K562 (cell line): ENCODE measurements at regions not wholly inside any gene's neighbourhood (a gene's known extent, or its start where the extent isn't known, plus 50 kb on each side); places are given as distances from the start of the nearest gene placed in this dataset.
"Not testable (repeated sequence)": the region's sequence is repeated elsewhere in the genome, so short reads cannot be mapped to it uniquely, and the experiment has no call there.

Experiments
- ATAC-seq: fragments of 200-7000 bp; cut with Tn5 transposase; 3 replicates; pipeline ENCODE4 v1.9.1; 2020; ENCODE audit warnings: moderate library complexity
- BruUV-seq: library from RNA; stranded (reverse); fragments of 400-500 nt; replicated peaks from 2 replicates; lab custom pipeline; 2021; lab: Mats Ljungman, UMichigan
- CTCF ChIA-PET: fragments of 300-600 bp; formaldehyde crosslinking; extraction: SDS; loops from one replicate; lab custom pipeline; 2021; ENCODE audit warnings: low intra/inter-chr PET ratio; lab: Yijun Ruan, JAX
- POLR2A ChIA-PET: fragments of 300-600, 350-650 bp; sonication (Branson Sonifier 250); formaldehyde crosslinking; extraction: SDS; loops from one replicate; lab custom pipeline; 2021; ENCODE audit warnings: antibody characterized with exemption, inconsistent platforms; lab: Yijun Ruan, JAX
- DNase-seq, 4 experiments: peaks; one replicate each; pipeline versions ENCODE4 v3.0.0 to v3.0.0-alpha.2; 2011 to 2018; ENCODE audit warnings: low spot score in 3 of 4, mixed read lengths in 3 of 4; ENCODE audit errors: extremely low read depth in 1 of 4
- FAIRE-seq: peaks from 2 replicates; lab custom pipeline; 2011; peaks lifted over from hg19 to GRCh38; lab: Jason Lieb, UNC
- H2AFZ ChIP-seq: 2 replicates; pipeline ENCODE4 v1.6.0; 2011; ENCODE audit warnings: low read depth, low read length, control low read depth, inconsistent platforms
- H3K27ac ChIP-seq: fragments of 200-600 bp; 3 replicates; pipeline ENCODE4 v1.8.0; 2011; ENCODE audit warnings: low read depth, mild to moderate bottlenecking, control low read depth, inconsistent platforms, low read length, moderate library complexity, mixed read lengths; ENCODE audit errors: extremely low read depth
- H3K27me3 ChIP-seq, 2 experiments: fragments of 300-600 bp in 1 of 2; 2 replicates in 1 of 2; 3 replicates in 1 of 2; pipeline versions ENCODE4 v1.6.0 to v1.8.0; 2011; ENCODE audit warnings: inconsistent platforms in 2 of 2, low read length in 2 of 2, mild to moderate bottlenecking in 1 of 2, mixed read lengths in 1 of 2, moderate library complexity in 1 of 2; ENCODE audit not compliant: control insufficient read depth in 2 of 2, insufficient read depth in 2 of 2
- H3K36me3 ChIP-seq: fragments of 300-600 bp; 3 replicates; pipeline ENCODE4 v1.8.0; 2011; ENCODE audit warnings: mild to moderate bottlenecking, low read length, inconsistent platforms; ENCODE audit not compliant: control insufficient read depth, insufficient read depth
- H3K4me1 ChIP-seq, 2 experiments: fragments of 200-600 bp in 1 of 2; replicated peaks in 1 of 2; 2 replicates in 1 of 2; 3 replicates in 1 of 2; pipeline versions ENCODE4 v1.5.1 to v1.8.0; 2011; ENCODE audit warnings: inconsistent platforms in 2 of 2, low read length in 2 of 2, mild to moderate bottlenecking in 1 of 2, mixed read lengths in 1 of 2, moderate library complexity in 1 of 2; ENCODE audit not compliant: control insufficient read depth in 2 of 2, insufficient read depth in 2 of 2
- H3K4me2 ChIP-seq: 2 replicates; pipeline ENCODE4 v1.6.1; 2011; ENCODE audit warnings: low read length, control low read depth, inconsistent platforms, mixed read lengths; ENCODE audit not compliant: insufficient read depth
- H3K4me3 ChIP-seq: fragments of 200-600 bp; sonication (generic), shearing (Covaris generic); 2 replicates; pipeline ENCODE4 v1.5.1; 2016; ENCODE audit warnings: control low read depth, inconsistent platforms
- H3K79me2 ChIP-seq: fragments of 200-600 bp; 3 replicates; pipeline ENCODE4 v1.8.0; 2011; ENCODE audit warnings: low read length, inconsistent platforms; ENCODE audit not compliant: control insufficient read depth, insufficient read depth
- H3K9ac ChIP-seq, 2 experiments: 2 replicates each; pipeline versions ENCODE4 v1.6.0 to v1.6.1; 2011; ENCODE audit warnings: low read depth in 2 of 2, low read length in 2 of 2, control low read depth in 1 of 2, inconsistent platforms in 1 of 2, mild to moderate bottlenecking in 1 of 2, mixed read lengths in 1 of 2; ENCODE audit not compliant: insufficient read depth in 1 of 2
- H3K9me1 ChIP-seq: one replicate; pipeline ENCODE4 v1.6.0; 2011; ENCODE audit warnings: inconsistent platforms, mild to moderate bottlenecking, low read length, moderate library complexity; ENCODE audit not compliant: control insufficient read depth, insufficient read depth
- H3K9me3 ChIP-seq: replicated peaks from 2 replicates; pipeline ENCODE4 v1.5.1; 2011; ENCODE audit warnings: low read depth, low read length, inconsistent platforms; ENCODE audit not compliant: control insufficient read depth, insufficient read depth
- H4K20me1 ChIP-seq: replicated peaks from 2 replicates; pipeline ENCODE4 v1.6.1; 2011; ENCODE audit warnings: low read length, inconsistent platforms, mixed read lengths; ENCODE audit not compliant: control insufficient read depth, insufficient read depth
- SMC3 ChIP-seq: conservative IDR thresholded peaks from 2 replicates; pipeline ENCODE4 v1.6.1; 2011; ENCODE audit warnings: low read depth, low read length, improper control_type of control experiment; ENCODE audit not compliant: insufficient read depth
- WGBS: fragments of 100-300 bp; shearing (Covaris generic); methylation state at CpG from one replicate; pipeline ENCODE4 v1.1.6; 2016; ENCODE audit warnings: low coverage, mixed read lengths; ENCODE audit not compliant: insufficient coverage; ENCODE audit errors: missing lambda C conversion rate; 5-methylcytosine and 5-hydroxymethylcytosine counted together
- in situ Hi-C: fragments of 300-500 bp; cut with MboI; formaldehyde crosslinking; loops from 4 replicates; pipeline ENCODE4 v1.15.0; 2018; ENCODE audit warnings: inconsistent platforms, mixed read lengths
- intact Hi-C: fragments of 100-400 bp; cut with micrococcal nuclease; formaldehyde crosslinking; loops from 2 replicates; pipeline ENCODE4 v1.14.2; 2022
- TF ChIP-seq, protein P1 (sequence below), 2 experiments: fragments of 450-650 bp; formaldehyde crosslinking in 1 of 2; IDR thresholded peaks; 2 replicates each; pipeline versions ENCODE4 v1.4.0 to v1.6.1; 2014 to 2020; ENCODE audit warnings: mild to moderate bottlenecking in 2 of 2, borderline replicate concordance in 1 of 2, low read depth in 1 of 2
- TF ChIP-seq, protein P2 (sequence below): fragments of 450-650 bp; formaldehyde crosslinking; IDR thresholded peaks from 2 replicates; pipeline ENCODE4 v1.4.0; 2020; ENCODE audit warnings: mild to moderate bottlenecking, moderate library complexity

DNA sequence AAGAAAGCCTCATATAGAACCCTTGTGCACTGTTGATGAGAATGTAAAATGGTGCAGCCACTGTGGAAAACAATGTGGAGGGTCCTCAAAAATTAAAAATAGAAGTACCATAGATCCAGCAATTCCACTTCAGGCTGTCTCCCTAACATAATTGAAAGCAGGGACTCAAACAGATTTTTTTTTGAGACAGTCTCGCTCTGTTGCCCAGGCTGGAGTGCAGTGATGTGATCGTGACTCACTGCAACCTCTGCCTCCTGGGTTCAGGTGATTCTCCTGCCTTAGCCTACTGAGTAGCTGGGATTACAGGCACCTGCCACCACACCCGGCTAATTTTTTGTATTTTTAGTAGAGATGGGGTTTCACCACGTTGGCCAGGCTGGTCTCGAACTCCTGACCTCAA is 356.6 kb upstream of the ROPN1 start:
- in situ Hi-C loops, H3K79me2 ChIP-seq, H3K4me2 ChIP-seq, H2AFZ ChIP-seq, H3K27me3 ChIP-seq, H3K36me3 ChIP-seq, H3K4me3 ChIP-seq, ATAC-seq, DNase-seq, H3K27ac ChIP-seq, intact Hi-C loops, POLR2A ChIA-PET, H3K9me1 ChIP-seq, H4K20me1 ChIP-seq, H3K4me1 ChIP-seq, H3K9me3 ChIP-seq, FAIRE-seq, H3K9ac ChIP-seq, BruUV-seq, CTCF ChIA-PET: not testable (repeated sequence)
- WGBS = 0% methylated on average over 2 of the region's 5 CpGs

DNA sequence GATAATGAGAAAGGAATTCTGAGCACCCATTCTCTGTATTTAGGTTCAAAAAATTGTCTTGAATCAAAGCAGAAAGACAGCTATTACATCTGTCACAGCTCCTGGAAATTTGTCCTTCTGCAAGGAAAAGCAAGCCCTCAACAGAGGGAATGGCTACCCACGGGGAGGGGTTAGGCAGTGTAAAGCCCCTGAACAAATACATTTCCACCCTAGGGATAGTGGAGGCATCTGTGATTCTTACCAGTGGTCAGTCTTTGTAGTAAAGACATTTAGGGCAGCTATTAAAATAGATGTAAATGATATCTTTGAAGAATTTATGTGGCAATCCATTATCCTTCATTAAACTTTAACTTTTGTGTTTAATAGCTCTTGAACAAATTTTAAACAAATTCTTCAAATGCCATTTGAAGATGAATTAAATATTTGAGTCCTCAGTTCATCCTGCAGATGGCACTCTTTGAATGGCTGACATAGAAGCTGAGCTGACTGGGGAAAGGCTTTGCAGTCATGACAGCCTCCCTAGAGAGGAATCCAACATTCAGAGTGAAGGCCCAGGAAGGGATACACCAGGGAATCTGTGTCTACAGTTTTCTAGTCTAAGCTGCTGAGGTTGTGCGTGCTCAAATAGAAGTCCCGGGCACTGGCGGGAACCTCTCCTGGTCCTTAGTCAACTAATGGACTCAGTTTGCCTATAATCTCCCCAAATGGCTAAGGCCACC is 359.7 kb upstream of the ROPN1 start:
- no peaks in the 10 kb centered on the region; the same call in 1 of the 2 replicates for H4K20me1 ChIP-seq
- DNase-seq = peak; percentile 13 to 32 (median 22)
- no TSS peak for BruUV-seq
- TF ChIP-seq, protein P1, sequence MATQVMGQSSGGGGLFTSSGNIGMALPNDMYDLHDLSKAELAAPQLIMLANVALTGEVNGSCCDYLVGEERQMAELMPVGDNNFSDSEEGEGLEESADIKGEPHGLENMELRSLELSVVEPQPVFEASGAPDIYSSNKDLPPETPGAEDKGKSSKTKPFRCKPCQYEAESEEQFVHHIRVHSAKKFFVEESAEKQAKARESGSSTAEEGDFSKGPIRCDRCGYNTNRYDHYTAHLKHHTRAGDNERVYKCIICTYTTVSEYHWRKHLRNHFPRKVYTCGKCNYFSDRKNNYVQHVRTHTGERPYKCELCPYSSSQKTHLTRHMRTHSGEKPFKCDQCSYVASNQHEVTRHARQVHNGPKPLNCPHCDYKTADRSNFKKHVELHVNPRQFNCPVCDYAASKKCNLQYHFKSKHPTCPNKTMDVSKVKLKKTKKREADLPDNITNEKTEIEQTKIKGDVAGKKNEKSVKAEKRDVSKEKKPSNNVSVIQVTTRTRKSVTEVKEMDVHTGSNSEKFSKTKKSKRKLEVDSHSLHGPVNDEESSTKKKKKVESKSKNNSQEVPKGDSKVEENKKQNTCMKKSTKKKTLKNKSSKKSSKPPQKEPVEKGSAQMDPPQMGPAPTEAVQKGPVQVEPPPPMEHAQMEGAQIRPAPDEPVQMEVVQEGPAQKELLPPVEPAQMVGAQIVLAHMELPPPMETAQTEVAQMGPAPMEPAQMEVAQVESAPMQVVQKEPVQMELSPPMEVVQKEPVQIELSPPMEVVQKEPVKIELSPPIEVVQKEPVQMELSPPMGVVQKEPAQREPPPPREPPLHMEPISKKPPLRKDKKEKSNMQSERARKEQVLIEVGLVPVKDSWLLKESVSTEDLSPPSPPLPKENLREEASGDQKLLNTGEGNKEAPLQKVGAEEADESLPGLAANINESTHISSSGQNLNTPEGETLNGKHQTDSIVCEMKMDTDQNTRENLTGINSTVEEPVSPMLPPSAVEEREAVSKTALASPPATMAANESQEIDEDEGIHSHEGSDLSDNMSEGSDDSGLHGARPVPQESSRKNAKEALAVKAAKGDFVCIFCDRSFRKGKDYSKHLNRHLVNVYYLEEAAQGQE (IDR thresholded peaks at IDR 0.05; ENCODE audit: borderline replicate concordance) = peak; percentile 52; the same call in 1 of the 2 replicates
- TF ChIP-seq, protein P1 (CRISPR knock-in tag; IDR thresholded peaks at IDR 0.05; ENCODE audit: low read depth) = no peak
- TF ChIP-seq SMC3 = peak; percentile 47; the same call in 1 of the 2 replicates
- TF ChIP-seq, protein P2, sequence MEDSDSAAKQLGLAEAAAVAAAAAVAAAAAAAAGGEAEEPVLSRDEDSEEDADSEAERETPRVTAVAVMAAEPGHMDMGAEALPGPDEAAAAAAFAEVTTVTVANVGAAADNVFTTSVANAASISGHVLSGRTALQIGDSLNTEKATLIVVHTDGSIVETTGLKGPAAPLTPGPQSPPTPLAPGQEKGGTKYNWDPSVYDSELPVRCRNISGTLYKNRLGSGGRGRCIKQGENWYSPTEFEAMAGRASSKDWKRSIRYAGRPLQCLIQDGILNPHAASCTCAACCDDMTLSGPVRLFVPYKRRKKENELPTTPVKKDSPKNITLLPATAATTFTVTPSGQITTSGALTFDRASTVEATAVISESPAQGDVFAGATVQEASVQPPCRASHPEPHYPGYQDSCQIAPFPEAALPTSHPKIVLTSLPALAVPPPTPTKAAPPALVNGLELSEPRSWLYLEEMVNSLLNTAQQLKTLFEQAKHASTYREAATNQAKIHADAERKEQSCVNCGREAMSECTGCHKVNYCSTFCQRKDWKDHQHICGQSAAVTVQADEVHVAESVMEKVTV (CRISPR knock-in tag) = peak; percentile 31; the same call in 1 of the 2 replicates

More for the DNA sequence above, 359.7 kb upstream of the ROPN1 start:
- ChIA-PET POLR2A (no interaction called here), CTCF (interaction anchor here (1.5 to 2.5 kb wide), 3 partner anchors 116 to 208 kb away, joined by 8 to 30 read pairs (median 9); no protein-coding TSS in a partner anchor)
- in situ Hi-C loops = no loop called here
- Histone ChIP-seq H2AFZ (no peak overlapping the region), H3K79me2 (no peaks in the 10 kb centered on the region), H3K4me2 (no peak overlapping the region), H3K4me3 (no peak overlapping the region), H3K9me3 (no peaks in the 10 kb centered on the region), H3K27ac (no peak overlapping the region), H3K9me1 (no peaks in the 10 kb centered on the region), H3K4me1 (no peaks in the 10 kb centered on the region), H3K27me3 (no peaks in the 10 kb centered on the region), H3K9ac (no peak overlapping the region), H3K36me3 (no peaks in the 10 kb centered on the region)
- peak; percentile 62 for FAIRE-seq
- 0% methylated on average over 4 of the region's 4 CpGs for WGBS
- ATAC-seq = peak; percentile 62; the same call in 1 of the 3 replicates
- intact Hi-C loops = loop anchor here (1.0 kb wide), 2 partner anchors 117 to 199 kb away; no protein-coding TSS in a partner anchor
